Activated CD4-positive, alpha-beta T cell treated with anti-CD3 and anti-CD28 coated beads for 48 hours (primary cell): ENCODE measurements at regions not wholly inside any gene's neighbourhood (a gene's known extent, or its start where the extent isn't known, plus 50 kb on each side); places are given as distances from the start of the nearest gene placed in this dataset.
"Not testable (repeated sequence)": the region's sequence is repeated elsewhere in the genome, so short reads cannot be mapped to it uniquely, and the experiment has no call there.

Experiments used
- DNase-seq: peaks from one replicate; pipeline ENCODE4 v3.0.0-alpha.2; 2020

GRCh38 chr2:90087792-90088191 lies 1396.3 kb downstream of the RPIA start:
- not testable (repeated sequence) for DNase-seq

DNA sequence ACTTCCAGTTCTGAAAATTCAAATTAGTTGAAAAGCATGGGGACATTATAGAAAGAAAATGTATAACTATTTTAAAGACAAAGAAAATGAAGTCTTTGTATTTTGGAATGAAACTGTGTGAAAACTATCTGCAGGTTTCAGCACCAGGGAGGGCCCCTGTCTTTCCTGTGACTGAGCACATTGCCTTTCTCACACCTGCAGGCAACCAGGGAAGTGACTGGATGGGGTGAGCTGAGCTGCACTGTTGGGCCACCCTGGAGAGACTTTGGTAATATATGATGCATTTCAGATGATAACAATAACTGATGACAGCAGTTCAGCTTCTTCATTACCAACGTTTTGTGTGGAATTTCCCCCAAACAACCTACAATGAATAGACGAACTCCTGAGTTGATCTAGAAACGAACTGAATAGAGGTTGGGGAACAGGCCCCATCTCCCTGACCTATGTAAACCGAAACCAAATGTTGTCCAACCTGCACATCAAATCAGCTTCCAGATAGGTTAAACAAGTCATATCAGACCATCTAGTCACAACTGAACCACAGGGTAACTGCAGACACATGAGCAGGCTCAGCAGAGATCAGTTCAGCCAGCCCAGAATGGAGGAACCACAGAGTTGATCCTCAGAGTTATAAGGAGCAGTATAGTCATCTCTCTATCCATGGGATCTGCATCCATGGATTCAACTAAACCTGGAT lies 1402.2 kb downstream of the RPIA start:
- not testable (repeated sequence) for DNase-seq

- not testable (repeated sequence) for DNase-seq
These were observed 1406.1 kb downstream of the RPIA start for GRCh38 chr2:90097617-90098016.

GRCh38 chr2:90105142-90105541 lies 1413.7 kb downstream of the RPIA start:
- DNase-seq = not testable (repeated sequence)

- not testable (repeated sequence) for DNase-seq
These were observed 1431.9 kb downstream of the RPIA start for GRCh38 chr2:90123409-90123808.

DNA sequence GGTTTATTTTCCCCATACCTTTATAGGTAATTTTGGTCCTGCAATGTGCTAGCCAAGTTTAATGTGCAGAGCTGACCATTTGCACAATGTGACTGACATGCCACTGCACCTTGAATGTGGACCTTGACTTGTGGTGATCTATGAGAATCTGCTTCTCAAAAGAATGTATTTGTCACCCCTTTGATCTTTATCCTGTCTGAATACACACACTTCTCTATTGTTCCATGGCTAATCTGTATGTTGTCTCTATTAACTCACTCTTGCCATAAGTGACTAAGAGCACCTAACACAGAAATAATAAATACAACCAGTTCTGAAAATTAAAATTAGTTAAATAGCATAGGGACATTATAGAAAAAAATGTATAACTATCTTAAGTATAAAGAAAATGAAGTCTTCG lies 1447.6 kb downstream of the RPIA start:
- DNase-seq = not testable (repeated sequence)

GRCh38 chr2:90141558-90141957 lies 1450.1 kb downstream of the RPIA start:
- not testable (repeated sequence) for DNase-seq

DNA sequence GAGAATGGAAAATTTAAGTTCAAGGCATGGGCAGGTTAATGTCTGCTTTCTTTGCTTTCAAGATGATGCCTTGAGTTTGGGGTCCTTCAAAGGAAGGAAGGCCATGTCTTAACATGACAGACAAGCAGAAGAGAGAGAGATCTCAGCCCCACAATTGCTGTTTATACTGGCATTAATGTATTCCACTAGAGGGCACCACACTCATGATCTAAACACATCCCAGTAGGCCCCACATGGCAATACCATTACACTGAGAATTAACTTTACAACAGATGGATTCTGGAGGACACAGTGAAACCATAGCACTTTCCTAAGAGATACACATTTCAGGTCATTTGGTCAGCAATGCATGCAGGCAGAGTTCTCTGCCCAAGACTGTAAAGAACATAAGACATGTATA lies 1460.3 kb downstream of the RPIA start:
- DNase-seq = not testable (repeated sequence)

DNA sequence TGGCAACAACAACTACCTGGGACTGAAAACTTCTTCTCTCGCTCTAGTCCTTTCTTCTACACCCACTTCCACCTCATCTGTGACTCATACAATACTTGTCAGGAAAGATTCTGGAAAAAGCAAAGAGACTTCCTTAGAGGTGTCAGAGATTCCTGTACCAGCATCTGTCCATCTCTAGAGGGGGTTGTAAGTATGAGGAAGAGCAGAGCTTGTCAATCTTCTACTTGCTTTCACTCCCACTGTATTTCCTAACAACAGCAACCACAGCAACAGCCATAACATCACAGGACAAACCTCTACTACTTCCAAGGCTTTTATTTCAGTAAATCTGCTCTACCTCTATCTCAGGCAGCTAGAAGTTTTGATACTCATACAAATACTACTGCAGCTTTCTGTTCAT lies 1479.5 kb downstream of the RPIA start:
- DNase-seq = not testable (repeated sequence)

GRCh38 chr2:90173081-90173480 lies 1481.6 kb downstream of the RPIA start:
- DNase-seq = not testable (repeated sequence)

DNA sequence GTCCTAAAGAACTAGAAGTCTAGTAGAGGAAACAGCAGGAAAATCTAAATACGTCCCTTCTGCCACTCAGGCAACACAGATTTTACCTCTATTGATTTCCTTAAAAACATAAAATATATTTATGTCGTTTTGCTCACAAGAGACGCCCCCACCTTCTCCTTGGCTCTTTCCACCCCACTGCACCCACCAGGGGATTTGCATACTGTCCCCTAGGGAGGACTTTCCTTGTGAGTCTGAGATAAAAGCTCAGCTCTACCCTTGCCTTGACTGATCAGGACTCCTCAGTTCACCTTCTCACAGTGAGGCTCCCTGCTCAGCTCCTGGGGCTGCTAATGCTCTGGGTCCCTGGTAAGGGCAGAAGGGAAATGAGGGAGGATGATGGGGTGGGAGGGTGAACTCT lies 1488.1 kb downstream of the RPIA start:
- DNase-seq = not testable (repeated sequence)

GRCh38 chr2:90207454-90208058 lies 1516.1 kb downstream of the RPIA start:
- no peak for DNase-seq

DNA sequence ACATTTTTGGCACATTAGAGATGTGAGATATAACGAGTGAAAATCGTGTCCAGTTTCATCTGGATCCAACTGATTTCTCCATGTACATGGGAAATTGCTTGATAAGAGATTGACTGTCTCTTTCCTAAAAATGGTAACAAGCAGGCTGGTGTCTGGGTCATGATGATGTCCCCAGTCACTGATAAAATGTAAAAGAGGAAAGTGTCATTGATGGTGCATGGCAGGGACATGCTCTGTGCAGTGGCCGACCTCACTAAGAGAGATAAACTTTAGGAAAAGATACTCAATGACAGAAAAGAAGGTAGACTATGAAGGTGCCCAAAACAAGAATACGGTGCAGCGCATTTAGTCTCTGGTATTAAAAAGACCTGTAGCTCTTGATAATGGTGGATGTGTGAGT lies 1517.5 kb downstream of the RPIA start:
- DNase-seq = no peak

- DNase-seq = no peak
These were observed 1518.3 kb downstream of the RPIA start for GRCh38 chr2:90209806-90210205.

DNA sequence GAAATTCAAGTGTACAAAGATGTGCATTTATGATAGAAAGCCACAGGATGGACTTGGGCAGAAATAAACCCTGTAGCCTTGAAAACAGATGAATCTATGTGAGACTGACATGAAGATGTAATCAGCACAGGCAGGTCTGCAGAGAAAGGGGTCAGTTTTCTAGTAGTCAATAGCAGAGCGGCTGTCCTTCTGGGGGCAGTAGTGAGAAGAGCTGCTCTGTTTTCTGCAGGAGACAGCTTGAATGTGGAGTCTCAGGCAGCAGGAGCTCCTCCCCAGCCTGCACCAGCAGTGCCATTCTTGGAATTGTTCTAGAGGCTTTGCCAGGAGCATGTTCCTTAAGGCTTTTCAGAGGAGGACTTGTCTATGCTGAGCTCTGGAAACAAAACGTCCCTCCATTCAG lies 1524.4 kb downstream of the RPIA start:
- DNase-seq = not testable (repeated sequence)

DNA sequence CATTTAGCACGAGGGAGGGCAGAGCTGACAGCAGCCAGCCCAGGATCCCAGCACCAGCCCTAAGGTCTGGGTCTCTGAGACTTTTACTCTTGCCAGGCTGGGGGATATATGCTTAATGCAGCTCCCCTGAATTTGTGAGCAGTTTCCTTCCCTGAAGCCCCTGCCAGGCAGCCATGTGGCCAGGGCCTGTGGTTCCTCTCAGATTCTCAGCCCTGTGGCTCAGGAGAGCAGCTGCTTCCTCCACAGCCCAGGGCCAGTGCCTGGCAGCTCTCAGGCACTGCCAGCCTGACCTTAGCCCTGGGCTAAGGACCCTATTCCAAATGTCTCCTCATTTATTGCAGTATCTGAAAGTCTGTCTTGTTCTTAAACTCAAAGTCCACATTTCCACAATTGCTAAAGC lies 1525.3 kb downstream of the RPIA start:
- not testable (repeated sequence) for DNase-seq

DNA sequence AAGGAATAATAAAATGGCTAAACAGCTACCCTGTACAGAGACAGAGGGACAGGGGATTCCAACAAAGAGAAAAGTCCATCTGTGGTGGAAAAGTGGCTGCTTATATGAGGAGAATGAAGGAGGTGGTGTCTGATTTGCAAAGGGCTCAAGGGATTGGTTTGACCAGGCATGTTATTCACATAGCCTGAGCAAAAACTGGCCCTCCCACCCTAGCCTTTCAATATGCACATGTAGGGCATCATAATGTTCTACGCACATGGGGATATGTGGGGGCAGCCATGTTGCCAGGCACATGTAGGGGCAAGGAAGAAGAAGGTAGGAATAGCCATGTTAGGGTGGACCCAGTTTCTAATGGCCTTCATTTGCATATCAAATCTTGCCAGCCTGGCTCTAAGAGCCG lies 1527.1 kb downstream of the RPIA start:
- not testable (repeated sequence) for DNase-seq

- not testable (repeated sequence) for DNase-seq
These were observed 1529.3 kb downstream of the RPIA start for GRCh38 chr2:90220623-90221299.

- DNase-seq = no peak
These were observed 1529.8 kb downstream of the RPIA start for GRCh38 chr2:90221300-90221651.

DNA sequence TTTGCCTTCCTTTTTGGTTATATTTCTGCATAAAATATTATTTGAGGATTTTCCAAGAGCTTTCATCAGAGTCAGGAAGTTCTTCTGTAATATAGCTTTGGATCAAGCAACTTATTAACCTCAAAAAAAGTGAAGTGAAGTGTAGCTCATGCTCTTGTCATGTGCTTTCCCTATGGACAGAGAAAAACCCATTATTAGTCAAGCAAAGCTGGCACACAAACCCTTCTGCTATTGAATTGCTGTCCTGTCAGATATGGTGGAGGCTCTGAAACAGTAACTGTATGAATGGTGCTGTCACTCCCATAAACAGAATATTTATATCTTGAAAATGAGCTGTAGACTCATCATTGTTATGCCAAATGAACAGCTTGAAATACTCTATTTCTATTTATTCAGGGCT lies 1533.3 kb downstream of the RPIA start:
- DNase-seq = not testable (repeated sequence)

DNA sequence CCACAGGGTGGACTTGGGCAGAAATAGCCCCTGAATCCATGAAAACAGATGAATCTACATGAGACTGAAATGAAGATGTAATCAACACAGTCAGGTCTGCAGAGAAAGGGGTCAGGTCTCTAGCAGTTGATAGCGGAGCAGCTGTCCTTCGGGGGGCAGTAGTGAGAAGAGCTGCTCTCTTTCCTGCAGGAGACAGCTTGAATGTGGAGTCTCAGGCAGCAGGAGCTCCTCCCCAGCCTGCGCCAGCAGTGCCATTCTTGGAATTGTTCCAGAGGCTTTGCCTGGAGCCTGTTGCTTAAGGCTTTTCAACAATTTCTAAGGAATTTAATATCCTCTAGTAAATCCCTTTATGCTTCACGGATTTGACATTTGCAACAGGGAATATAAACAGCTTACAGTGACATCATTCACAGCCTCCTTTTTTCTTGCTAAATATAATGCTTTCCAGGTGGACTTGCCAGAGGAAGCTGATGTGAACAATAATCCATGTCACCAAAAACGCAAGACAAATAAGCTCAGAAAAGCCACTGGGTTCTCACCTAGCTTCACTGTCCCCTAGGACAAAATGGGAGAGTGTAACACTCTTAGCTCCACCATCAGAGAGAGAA lies 1535.1 kb downstream of the RPIA start:
- not testable (repeated sequence) for DNase-seq

- DNase-seq = not testable (repeated sequence)
These were observed 1539.7 kb downstream of the RPIA start for GRCh38 chr2:90231199-90231598.

- DNase-seq = not testable (repeated sequence)
These were observed 1544.0 kb downstream of the RPIA start for GRCh38 chr2:90235452-90235851.

- peak; percentile 18 for DNase-seq
These were observed 1546.5 kb downstream of the RPIA start for GRCh38 chr2:90237923-90238361.
